H9 (cell line): ENCODE measurements at regions not wholly inside any gene's neighbourhood (a gene's known extent, or its start where the extent isn't known, plus 50 kb on each side); places are given as distances from the start of the nearest gene placed in this dataset.

ENCODE experiments used
- DNase-seq: peaks from one replicate; pipeline ENCODE4 v3.0.0-alpha.2; 2017
- H2AFZ ChIP-seq: one replicate; pipeline ENCODE4 v1.6.1; 2013; ENCODE audit warnings: mild to moderate bottlenecking, low read length, control low read depth, moderate library complexity
- H2AK5ac ChIP-seq: 2 replicates; pipeline ENCODE4 v1.6.1; 2013; ENCODE audit warnings: low read length, control low read depth, mixed read lengths; ENCODE audit not compliant: insufficient read length
- H2BK120ac ChIP-seq: one replicate; pipeline ENCODE4 v1.6.1; 2013; ENCODE audit warnings: low read depth, mild to moderate bottlenecking, low read length, control low read depth, inconsistent platforms; ENCODE audit not compliant: poor library complexity, severe bottlenecking
- H2BK12ac ChIP-seq: 2 replicates; pipeline ENCODE4 v1.6.1; 2013; ENCODE audit warnings: low read length, control low read depth, mixed read lengths, low read depth; ENCODE audit not compliant: insufficient read length
- H2BK15ac ChIP-seq: 2 replicates; pipeline ENCODE4 v1.6.1; 2013; ENCODE audit warnings: low read depth, low read length, control low read depth
- H2BK20ac ChIP-seq: one replicate; pipeline ENCODE4 v1.6.1; 2013; ENCODE audit warnings: low read depth, mild to moderate bottlenecking, low read length, control low read depth, inconsistent platforms; ENCODE audit not compliant: poor library complexity, severe bottlenecking
- H2BK5ac ChIP-seq: 2 replicates; pipeline ENCODE4 v1.6.1; 2013; ENCODE audit warnings: low read length, control low read depth, mixed read lengths; ENCODE audit not compliant: insufficient read length
- H3K14ac ChIP-seq: 2 replicates; pipeline ENCODE4 v1.6.1; 2013; ENCODE audit warnings: low read length, control low read depth; ENCODE audit not compliant: insufficient read depth
- H3K18ac ChIP-seq: 2 replicates; pipeline ENCODE4 v1.6.1; 2013; ENCODE audit warnings: low read depth, mild to moderate bottlenecking, mixed read lengths, low read length, control low read depth; ENCODE audit not compliant: insufficient read length
- H3K23ac ChIP-seq: 2 replicates; pipeline ENCODE4 v1.6.1; 2013; ENCODE audit warnings: low read length, control low read depth, mixed read lengths, low read depth; ENCODE audit not compliant: insufficient read length
- H3K23me2 ChIP-seq: 2 replicates; pipeline ENCODE4 v1.6.1; 2013; ENCODE audit warnings: low read depth, mild to moderate bottlenecking, mixed read lengths, low read length, control low read depth; ENCODE audit not compliant: insufficient read length, poor library complexity, severe bottlenecking
- H3K27ac ChIP-seq: 2 replicates; pipeline ENCODE4 v1.5.1; 2013; ENCODE audit warnings: low read length, control low read depth, mixed read lengths, low read depth; ENCODE audit not compliant: insufficient read length
- H3K27me3 ChIP-seq: 2 replicates; pipeline ENCODE4 v1.6.1; 2013; ENCODE audit warnings: low read length, control low read depth, inconsistent platforms; ENCODE audit not compliant: insufficient read depth
- H3K4ac ChIP-seq: 2 replicates; pipeline ENCODE4 v1.6.1; 2013; ENCODE audit warnings: low read depth, mild to moderate bottlenecking, control low read depth, inconsistent platforms, low read length, moderate library complexity
- H3K4me1 ChIP-seq: 2 replicates; pipeline ENCODE4 v1.6.1; 2013; ENCODE audit warnings: low read length, control low read depth, inconsistent platforms; ENCODE audit not compliant: insufficient read depth
- H3K4me2 ChIP-seq: 2 replicates; pipeline ENCODE4 v1.6.1; 2013; ENCODE audit warnings: low read length, control low read depth, mixed read lengths; ENCODE audit not compliant: insufficient read length, insufficient read depth
- H3K56ac ChIP-seq: 2 replicates; pipeline ENCODE4 v1.6.1; 2013; ENCODE audit warnings: low read depth, mild to moderate bottlenecking, mixed read lengths, low read length, control low read depth; ENCODE audit not compliant: insufficient read length
- H3K79me1 ChIP-seq: 2 replicates; pipeline ENCODE4 v1.6.1; 2013; ENCODE audit warnings: low read depth, mild to moderate bottlenecking, moderate library complexity, low read length, control low read depth, inconsistent platforms; ENCODE audit not compliant: insufficient read depth, poor library complexity, severe bottlenecking
- H3K79me2 ChIP-seq: 2 replicates; pipeline ENCODE4 v1.6.1; 2013; ENCODE audit warnings: low read length, control low read depth, inconsistent platforms; ENCODE audit not compliant: insufficient read depth
- H3K9ac ChIP-seq: 2 replicates; pipeline ENCODE4 v1.6.1; 2013; ENCODE audit warnings: low read length, control low read depth, mixed read lengths; ENCODE audit not compliant: insufficient read length; ENCODE audit errors: extremely low read depth
- H3K9me3 ChIP-seq: one replicate; pipeline ENCODE4 v1.6.1; 2013; ENCODE audit warnings: low read depth, low read length, inconsistent platforms; ENCODE audit not compliant: control insufficient read depth
- H3T11ph ChIP-seq: one replicate; pipeline ENCODE4 v1.6.1; 2013; ENCODE audit warnings: mild to moderate bottlenecking, low read length, control low read depth, inconsistent platforms
- H4K20me1 ChIP-seq: one replicate; pipeline ENCODE4 v1.6.1; 2013; ENCODE audit not compliant: control insufficient read depth, insufficient read length, insufficient read depth
- H4K5ac ChIP-seq: 2 replicates; pipeline ENCODE4 v1.6.1; 2013; ENCODE audit warnings: low read depth, mild to moderate bottlenecking, mixed read lengths, low read length, control low read depth; ENCODE audit not compliant: insufficient read length
- H4K8ac ChIP-seq: replicated peaks from 2 replicates; pipeline ENCODE4 v1.6.1; 2013; ENCODE audit warnings: low read length, control low read depth, mixed read lengths, low read depth; ENCODE audit not compliant: insufficient read length
- H4K91ac ChIP-seq: 2 replicates; pipeline ENCODE4 v1.6.1; 2013; ENCODE audit warnings: low read depth, mild to moderate bottlenecking, moderate library complexity, mixed read lengths, low read length, control low read depth; ENCODE audit not compliant: insufficient read length
- H3K27ac Mint-ChIP-seq, 3 experiments: 2 replicates in 2 of 3; 3 replicates in 1 of 3; pipeline ENCODE4 v1.8.0; 2020 to 2021; ENCODE audit warnings: mixed read lengths in 3 of 3, mild to moderate bottlenecking in 1 of 3, moderate library complexity in 1 of 3
- H3K27me3 Mint-ChIP-seq: 2 replicates; pipeline ENCODE4 v1.8.0; 2021; ENCODE audit warnings: low read depth, mild to moderate bottlenecking, moderate library complexity, mixed read lengths
- H3K36me3 Mint-ChIP-seq, 3 experiments: 2 replicates in 2 of 3; 3 replicates in 1 of 3; pipeline ENCODE4 v1.8.0; 2020 to 2021; ENCODE audit warnings: low read depth in 3 of 3, mixed read lengths in 3 of 3; ENCODE audit not compliant: insufficient read depth in 1 of 3
- H3K4me1 Mint-ChIP-seq, 2 experiments: 2 replicates each; pipeline ENCODE4 v1.8.0; 2020; ENCODE audit warnings: mixed read lengths in 2 of 2
- H3K4me3 Mint-ChIP-seq, 2 experiments: 2 replicates in 1 of 2; 3 replicates in 1 of 2; pipeline ENCODE4 v1.8.0; 2020 to 2021; ENCODE audit warnings: mild to moderate bottlenecking in 2 of 2, mixed read lengths in 2 of 2, moderate library complexity in 1 of 2
- H3K9me3 Mint-ChIP-seq, 2 experiments: 2 replicates in 1 of 2; 3 replicates in 1 of 2; pipeline ENCODE4 v1.8.0; 2020; ENCODE audit warnings: mild to moderate bottlenecking in 2 of 2, mixed read lengths in 2 of 2, moderate library complexity in 1 of 2
- WGBS: extraction: QIAGEN DNeasy Blood & Tissue Kit; methylation state at CpG from one replicate; pipeline ENCODE4 v1.1.7; 2013; ENCODE audit warnings: missing lambda C conversion rate, low lambda C conversion rate, mixed read lengths; ENCODE audit not compliant: insufficient read length; ENCODE audit errors: extremely low coverage; 5-methylcytosine and 5-hydroxymethylcytosine counted together
- TF ChIP-seq, protein P1 (sequence below): fragments of 200-600 bp; sonication (generic); conservative IDR thresholded peaks from 3 replicates; pipeline ENCODE4 v1.8.0; 2021; ENCODE audit warnings: antibody characterized with exemption, mild to moderate bottlenecking

DNA sequence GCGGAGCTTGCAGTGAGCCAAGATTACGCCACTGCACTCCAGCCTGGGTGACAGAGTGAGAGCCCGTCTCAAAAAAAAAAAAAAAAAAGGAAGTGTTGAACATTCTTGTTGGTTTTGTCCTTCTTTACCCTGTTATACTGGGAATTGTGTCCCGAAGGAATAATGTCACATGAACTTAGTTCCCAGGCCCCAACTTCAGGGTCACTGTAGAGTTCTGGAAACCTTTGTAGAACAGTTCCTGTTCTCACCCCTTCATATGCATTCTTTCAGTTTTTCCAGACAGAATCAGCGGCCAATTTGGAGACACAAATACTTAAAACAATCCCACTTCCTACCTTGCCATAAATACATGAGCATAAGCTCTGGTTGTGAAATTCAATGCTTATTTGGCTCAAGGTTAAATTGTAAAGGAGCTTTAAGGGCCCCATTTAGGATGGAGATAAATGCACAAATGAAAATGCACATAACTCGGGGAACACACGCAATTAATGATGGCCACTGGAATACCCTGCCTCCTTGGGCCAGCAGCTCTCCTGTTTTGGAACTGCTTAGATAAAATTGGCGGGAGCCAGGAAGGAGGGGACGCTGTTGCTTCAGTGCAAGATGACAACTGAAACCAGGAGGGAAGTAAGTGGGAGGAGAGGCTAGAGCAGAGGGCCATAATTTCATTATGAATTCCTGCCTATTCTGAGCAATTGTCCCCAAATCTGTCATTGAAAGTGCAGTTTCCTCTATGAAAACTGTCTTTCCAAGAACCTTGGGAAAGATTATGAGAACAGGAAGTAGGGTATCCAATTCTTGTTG lies 153.7 kb downstream of the FGF1 start:
- Mint-ChIP-seq H3K27me3 (no peaks in the 10 kb centered on the region), H3K27ac (no peak overlapping the region), H3K4me3 (no peak overlapping the region), H3K9me3 (peaks cover 15 to 19% of the 10 kb centered on the region in 2 experiments; a peak in 4 of 5 replicates), H3K4me1 (no peaks in the 10 kb centered on the region), H3K36me3 (peaks cover 6 to 12% (median 10%) of the 10 kb centered on the region in 3 experiments)
- H3K4me2 ChIP-seq, result no peak overlapping the region
- no peak overlapping the region for H3K23ac ChIP-seq
- no peak overlapping the region for H3K14ac ChIP-seq
- H2BK20ac ChIP-seq, result no peak overlapping the region
- H2BK12ac ChIP-seq, result no peak overlapping the region
- WGBS, result no CpG with 5 or more reads among the region's 9 CpGs
- H2BK5ac ChIP-seq, result no peak overlapping the region
- H3K79me1 ChIP-seq, result no peaks in the 10 kb centered on the region
- no peaks in the 10 kb centered on the region for H3K9me3 ChIP-seq
- H3K4me1 ChIP-seq, result no peaks in the 10 kb centered on the region
- no peak overlapping the region for H2BK15ac ChIP-seq
- TF ChIP-seq, protein P1, sequence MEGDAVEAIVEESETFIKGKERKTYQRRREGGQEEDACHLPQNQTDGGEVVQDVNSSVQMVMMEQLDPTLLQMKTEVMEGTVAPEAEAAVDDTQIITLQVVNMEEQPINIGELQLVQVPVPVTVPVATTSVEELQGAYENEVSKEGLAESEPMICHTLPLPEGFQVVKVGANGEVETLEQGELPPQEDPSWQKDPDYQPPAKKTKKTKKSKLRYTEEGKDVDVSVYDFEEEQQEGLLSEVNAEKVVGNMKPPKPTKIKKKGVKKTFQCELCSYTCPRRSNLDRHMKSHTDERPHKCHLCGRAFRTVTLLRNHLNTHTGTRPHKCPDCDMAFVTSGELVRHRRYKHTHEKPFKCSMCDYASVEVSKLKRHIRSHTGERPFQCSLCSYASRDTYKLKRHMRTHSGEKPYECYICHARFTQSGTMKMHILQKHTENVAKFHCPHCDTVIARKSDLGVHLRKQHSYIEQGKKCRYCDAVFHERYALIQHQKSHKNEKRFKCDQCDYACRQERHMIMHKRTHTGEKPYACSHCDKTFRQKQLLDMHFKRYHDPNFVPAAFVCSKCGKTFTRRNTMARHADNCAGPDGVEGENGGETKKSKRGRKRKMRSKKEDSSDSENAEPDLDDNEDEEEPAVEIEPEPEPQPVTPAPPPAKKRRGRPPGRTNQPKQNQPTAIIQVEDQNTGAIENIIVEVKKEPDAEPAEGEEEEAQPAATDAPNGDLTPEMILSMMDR, result no peak
- no peaks in the 10 kb centered on the region for H3K79me2 ChIP-seq
- no peaks in the 10 kb centered on the region for H3K27me3 ChIP-seq
- no peak overlapping the region for H2AK5ac ChIP-seq
- DNase-seq, result no peak
- H3T11ph ChIP-seq, result no peak overlapping the region
- no peak overlapping the region for H4K91ac ChIP-seq
- no peak overlapping the region for H4K8ac ChIP-seq
- H4K20me1 ChIP-seq, result no peaks in the 10 kb centered on the region
- H3K4ac ChIP-seq, result no peak overlapping the region
- H3K56ac ChIP-seq, result no peak overlapping the region
- H3K23me2 ChIP-seq, result no peaks in the 10 kb centered on the region
- no peak overlapping the region for H4K5ac ChIP-seq
- H3K9ac ChIP-seq, result no peak overlapping the region
- H3K18ac ChIP-seq, result no peak overlapping the region
- H3K27ac ChIP-seq, result no peak overlapping the region
- no peak overlapping the region for H2BK120ac ChIP-seq
- H2AFZ ChIP-seq, result no peak overlapping the region
